GM19023 (cell line): ENCODE measurements at regions not wholly inside any gene's neighbourhood (a gene's known extent, or its start where the extent isn't known, plus 50 kb on each side); places are given as distances from the start of the nearest gene placed in this dataset.

ENCODE experiments used
- ATAC-seq: cut with Tn5 transposase; IDR thresholded peaks from one replicate; pipeline ENCODE4 v1.9.1; 2021; ENCODE audit warnings: mild to moderate bottlenecking, moderate library complexity; ENCODE audit not compliant: unreplicated experiment

DNA sequence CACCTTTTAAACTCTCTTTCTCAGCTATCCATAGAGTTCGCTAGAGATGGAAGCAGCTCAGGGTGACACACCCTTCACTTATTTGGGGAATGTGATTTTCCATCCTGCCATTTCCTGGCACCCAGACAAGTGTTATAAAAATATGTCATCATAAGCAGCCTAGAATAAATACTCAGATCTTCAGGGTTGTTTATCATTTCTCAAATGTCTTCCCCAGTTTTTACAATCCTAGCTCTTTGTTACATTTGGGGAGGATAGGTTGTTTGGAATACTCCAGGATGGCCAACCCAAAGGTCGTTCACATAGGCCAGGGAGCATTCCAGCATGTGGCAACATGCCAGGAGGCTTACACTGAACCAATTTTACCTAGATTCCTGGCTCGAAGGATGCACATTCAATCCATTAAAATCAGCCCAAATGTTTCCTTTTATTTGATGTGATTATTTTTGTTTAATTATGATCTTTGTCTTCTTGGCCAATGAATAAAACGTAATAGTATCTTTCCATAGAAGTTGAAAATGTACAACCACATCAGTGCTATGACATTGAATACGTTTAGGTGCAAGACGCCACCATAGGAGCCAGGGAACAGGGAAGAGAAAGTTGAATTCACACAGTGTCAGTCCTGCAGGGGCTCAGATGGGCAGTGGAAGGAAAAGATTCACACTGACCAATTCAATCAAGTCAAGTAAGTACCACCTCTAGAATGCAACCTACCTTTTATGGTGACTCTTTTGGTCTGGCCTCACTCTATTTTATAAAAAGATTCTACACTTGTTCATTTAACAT lies 537.7 kb upstream of the MDFIC2 start:
- no peak for ATAC-seq

DNA sequence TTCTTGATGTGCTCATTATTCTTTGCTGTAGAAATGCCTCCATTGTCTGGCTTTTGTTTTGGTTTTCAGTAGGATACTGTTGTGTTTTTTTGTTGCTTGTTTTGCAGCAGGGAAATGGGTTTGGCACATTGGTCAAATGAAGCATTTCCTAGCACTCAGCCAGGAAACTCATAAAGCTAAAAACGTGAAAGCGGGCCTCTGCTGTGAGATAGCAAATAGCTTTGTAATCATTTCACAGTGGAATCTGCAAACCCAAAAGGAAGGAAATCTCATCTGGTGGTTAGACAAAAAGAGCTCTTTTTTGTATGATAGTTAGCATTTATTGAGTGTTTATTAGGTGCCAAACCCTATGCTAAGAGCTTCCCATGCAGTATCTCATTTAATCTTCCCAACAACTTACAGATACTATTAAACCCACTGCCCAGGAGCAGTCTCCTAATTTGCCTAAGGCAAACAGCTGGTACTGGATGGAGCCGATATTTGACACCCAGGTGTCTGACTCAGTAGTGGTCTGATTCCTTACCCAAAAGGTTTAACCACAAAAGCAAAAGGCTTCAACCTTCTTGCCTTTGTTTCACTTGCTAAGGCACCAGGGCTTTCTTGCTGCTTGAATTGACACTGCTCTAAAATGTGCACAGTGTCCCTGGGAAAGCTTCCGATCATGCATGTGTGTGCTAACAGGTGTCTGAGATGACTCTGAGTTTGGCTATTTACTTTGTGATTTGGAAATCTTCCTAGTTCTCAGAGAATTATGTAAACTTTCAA lies 527.9 kb upstream of the MDFIC2 start:
- ATAC-seq = no peak

DNA sequence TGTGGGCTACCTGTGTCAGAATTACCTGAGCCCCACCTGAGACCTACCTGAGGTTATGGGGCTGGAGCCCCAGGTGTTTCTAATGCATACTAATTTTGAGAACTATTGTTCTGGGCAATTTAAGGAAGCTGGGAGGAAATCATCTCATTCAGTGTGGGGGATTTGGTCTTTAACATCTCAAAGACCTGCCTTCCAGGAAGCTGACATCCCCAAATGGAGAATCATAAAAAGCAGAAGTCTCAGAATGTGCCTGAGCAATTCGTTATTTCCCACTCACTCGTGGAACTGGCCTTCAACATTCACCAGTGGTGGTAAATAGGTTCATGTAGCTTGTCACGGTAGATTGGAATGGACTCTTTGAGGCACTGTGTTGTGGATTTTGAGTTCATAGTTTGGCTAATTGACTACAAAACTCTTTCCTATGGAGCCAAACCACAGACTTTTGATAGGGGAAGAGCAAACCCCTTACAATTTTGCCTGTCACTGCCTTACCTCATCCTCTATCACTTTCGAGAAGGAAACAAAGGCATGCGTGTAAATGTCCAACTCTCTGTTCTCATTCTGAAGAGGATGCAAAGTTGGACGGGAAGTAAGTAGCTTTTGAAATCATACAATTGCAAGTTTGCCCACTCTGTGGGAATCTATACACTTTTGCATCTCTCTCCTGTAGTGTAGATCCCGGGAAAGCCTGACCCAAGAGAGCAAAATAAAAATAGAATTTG lies 521.0 kb upstream of the MDFIC2 start:
- no peak for ATAC-seq

DNA sequence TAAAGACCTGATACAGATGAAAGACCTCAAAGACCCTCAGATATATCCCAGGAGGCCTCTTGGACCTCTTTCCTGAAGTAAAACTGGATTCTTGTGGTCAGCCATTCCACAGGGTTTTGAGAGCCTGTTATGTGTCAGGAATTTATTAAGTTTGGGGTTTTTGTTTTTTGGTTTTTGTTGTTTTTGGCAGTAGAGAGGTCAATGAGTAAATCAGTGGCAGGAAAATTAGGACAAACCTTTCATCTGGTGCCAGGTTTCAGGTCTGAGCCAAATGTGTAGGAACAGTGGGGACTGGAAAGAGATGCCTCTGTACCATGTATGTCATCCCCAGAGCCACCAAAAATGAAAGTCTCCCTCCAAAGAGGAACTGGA lies 520.4 kb upstream of the MDFIC2 start:
- no peak for ATAC-seq

DNA sequence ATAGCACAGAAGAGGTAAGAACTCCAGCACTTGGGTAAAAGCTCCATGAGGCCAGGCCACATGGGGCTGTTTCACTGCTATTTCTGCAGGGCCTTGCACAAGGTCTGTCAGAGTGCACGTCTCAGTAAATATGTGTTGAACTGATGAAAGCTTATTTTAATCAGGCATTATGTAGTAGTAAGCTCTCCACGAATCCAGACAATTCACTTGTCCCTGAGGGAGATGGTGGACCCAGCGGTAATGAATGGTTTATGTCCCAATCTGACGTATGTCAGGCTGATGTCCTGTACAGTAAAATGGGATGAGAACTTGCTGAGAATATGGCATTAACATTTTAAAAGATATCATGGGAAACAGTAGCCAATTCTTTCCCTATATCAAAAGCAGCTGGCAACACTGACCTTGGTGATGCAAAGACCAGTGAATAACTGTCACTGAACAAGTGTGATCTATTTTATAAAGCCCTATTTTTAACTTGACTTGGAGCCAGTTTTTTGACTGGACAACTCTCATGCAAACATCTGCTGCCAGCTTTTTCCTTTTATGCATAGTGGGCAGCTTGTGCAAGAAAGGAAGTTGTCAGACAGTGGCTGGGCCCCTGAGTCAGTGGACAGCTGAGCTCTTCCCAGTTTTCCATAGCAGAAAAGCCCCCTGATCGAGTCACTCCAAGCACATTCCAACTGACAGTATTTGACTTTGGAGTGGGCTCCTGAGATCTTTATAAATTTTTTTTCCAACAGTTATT lies 519.8 kb upstream of the MDFIC2 start:
- ATAC-seq = no peak

DNA sequence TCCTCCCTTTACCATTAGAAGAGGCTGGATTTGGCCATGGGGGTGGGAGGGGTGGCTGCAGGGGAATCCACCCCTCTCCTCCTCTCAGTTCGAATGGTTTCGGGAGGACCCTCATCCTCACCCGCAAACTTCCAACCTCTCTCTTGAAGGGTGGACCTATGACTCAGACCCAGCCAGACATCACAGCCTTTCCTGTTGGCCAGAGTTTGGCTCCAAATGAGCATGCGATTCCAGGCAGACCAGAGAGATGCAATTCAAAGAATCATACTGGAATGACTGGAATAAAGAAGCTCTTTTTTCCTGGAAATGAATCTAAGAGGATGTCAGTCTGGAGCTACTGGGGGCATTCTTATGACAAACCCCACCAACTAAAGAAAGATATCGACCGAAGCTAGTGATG lies 516.7 kb upstream of the MDFIC2 start:
- ATAC-seq = no peak

DNA sequence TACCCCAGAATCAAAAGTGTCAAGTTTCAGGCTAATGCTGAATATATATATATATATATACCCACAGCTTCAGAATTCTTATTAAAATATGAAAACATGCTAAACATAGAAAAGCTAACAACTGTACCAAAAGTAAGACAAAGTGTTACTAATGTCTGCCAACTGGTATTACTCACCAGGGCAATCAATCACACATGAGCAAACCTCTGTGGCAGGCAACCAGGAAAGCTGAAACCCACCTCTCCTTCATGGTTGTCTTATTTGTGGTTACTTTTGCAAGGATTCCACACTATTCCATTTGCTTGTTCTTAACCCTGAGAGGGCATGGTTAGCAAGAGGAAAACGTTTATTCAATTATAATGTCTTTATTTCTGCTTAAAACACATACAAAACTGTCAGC lies 512.3 kb upstream of the MDFIC2 start:
- no peak for ATAC-seq

DNA sequence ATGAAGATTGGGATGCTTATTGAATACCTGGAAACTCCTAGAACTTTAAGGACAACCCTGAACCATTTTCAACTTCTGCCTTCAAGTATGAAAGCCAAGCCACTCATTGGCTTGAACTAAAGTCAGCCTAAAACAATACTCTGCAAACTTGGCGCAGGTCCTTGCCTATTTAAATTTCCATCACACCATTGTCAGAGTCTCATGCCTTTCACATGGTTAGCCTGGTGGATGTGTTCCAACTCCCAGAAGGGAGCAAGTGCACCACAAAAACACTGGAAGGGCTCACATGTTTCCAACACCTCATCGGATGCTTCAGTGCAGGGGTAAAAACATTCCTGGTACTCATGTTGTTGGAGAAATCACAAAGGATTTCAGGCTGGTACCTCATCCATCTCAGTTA lies 511.6 kb upstream of the MDFIC2 start:
- no peak for ATAC-seq

DNA sequence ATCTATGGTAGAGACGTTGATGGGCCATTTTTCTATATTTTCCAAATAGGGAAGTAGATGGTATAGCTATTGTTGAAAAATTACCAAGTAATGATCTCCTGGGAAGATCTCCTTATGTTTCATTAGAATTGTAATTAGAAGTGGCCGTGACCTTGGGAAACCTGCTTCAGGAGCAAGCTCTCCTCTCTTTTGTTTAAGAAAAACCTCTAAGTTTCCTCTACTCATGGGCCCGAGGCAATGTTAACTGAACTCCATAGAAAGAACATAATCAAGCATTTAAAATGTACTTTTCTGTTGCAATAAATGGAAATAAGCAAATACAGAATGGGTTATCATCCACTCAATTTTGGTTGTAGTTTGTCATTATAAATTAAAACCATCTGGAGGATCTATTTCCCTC lies 511.2 kb upstream of the MDFIC2 start:
- no peak for ATAC-seq

DNA sequence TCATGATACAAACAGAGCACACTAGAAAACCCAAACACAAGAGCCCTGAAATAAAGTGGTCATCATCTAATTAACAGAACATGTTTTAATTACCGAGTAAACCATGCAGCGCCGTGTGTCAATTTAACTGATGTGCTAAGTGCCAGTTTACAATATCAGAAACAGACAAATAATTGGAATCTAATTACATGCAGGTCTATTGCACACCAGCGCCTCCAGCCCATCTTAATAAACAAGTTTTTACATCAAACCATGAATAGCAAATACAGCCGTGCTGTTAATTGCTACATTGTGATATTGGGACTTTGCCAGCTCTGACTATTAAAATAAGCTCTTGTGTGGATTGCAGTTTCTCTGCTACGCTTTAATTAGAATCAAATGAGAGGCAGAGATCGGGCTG lies 510.2 kb upstream of the MDFIC2 start:
- ATAC-seq = no peak

DNA sequence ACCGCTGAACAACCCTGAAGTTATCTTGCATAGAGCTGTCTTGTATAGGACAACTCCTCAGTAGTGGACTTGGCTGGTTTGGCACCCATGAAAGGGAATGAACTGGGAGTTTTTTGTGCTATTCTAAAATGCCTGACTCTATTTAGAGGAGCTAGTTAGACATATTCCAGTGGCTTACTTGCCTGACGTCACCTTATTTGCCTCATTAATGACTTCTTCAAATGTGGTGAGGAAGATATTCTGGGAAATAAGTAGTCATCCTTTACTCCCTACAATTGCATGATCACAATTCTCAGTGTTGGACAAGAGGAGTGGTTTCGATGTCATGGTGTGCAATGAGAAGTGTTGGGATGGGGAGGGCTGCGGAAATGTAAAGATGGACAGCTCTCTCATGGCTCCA lies 509.2 kb upstream of the MDFIC2 start:
- ATAC-seq = no peak

DNA sequence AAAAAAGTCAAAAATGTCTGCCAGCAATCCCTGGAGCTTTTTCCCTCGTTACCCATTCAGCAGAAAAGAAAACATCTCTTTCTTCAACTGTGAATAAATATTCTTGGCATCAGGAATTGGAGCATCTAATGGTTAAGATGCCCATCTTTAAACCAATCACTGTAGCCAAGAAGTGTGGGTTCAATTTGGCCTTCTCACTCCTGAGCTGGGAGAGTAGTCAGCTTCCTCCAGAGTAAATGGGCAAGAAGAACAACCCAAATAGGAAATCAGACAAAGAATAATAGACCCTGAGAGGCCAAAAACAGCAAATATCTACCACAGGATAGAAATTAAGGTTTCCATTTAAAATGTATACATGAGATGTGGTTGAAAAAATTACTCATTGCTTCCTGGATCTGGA lies 508.0 kb upstream of the MDFIC2 start:
- ATAC-seq = no peak

DNA sequence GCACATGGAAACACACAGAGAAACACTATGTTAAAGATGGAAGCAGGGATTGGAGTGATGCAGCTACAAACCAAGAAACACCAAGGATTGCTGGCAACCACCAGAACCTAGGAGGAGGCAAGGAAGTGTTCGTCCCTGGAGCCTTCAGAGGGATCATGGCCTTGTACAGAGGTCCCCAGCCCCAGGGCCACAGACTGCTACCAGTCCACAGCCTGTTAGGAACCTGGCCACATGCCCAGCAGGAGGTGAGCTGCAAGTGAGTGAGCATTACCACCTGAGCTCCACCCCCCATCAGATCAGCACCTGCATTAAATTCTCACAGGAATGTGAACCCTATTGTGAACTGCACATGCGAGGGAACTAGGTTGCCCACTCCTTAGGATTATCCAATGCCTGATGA lies 505.7 kb upstream of the MDFIC2 start:
- no peak for ATAC-seq

DNA sequence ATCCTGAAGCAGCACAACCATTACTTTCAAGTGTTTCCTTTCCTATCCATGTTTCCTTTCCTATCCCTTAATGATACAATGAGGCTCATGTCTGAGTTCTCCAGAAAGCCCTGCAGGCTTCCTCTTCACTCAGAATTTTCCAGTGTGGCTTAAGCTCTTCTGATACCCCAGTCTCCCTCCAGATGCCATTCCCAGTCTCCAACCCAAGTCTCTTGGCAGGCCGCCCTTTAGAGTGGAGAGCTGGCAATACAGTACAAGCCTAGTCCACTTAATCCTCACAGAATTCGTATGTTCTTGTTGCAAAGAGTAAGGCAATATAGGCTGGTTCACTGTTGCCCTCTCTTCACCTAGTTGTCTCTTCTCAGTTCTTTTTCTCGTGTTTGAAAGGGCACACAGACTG lies 503.9 kb upstream of the MDFIC2 start:
- ATAC-seq = no peak

DNA sequence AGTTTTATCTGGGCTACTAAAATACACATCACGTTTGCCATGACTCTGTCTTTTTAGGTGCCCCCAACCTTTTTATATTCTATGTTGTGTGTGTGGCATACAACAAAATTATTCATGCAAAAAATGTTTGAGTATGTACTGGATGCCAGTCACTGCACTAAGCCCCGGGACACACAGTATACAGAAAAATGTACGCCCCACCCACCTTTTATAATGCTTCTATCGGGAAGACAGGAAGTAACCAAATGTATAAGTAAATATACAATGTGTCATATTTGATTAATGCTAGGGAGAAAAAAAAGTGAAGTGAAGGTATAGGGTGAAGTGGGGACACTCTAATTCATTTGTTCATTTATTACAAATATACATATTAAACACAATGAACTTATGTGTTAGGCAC lies 503.4 kb upstream of the MDFIC2 start:
- ATAC-seq = no peak

DNA sequence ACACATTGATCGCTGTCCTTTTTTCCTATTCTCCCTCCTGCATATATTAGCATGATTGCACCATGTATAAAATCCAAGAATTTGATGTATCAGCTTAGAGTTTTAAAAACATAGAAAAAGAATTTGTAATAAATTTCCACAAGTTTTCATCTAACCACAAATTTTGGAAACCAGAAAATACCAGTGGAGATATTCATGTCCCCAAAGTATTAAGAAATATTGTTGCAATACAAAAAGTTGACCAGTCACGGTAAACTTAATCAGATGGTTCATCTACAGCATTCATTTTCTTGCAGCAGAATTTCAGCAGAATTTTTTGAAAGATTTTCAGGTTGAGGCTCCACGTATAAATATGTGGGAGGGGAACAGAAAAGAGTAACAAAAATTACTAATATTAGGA lies 500.9 kb upstream of the MDFIC2 start:
- ATAC-seq = no peak

DNA sequence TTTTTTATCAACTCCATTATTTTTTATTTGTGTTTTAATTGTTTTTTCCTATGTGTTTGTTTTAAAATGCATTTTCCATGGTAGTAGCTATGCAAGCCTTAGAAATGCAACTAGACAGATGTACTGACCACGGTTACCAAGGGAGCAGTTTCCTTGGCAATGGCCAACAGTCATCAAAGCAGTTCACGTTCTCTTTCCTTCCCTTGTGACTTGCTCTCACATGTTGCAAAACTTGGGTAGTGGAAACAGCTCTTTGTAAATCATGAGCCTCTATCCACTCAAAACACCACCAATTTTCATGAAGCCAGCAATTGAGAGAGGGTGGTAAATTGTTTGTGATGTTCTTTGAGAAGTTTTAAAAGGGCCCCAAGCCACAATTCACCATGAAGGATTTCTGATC lies 499.4 kb upstream of the MDFIC2 start:
- ATAC-seq = no peak

DNA sequence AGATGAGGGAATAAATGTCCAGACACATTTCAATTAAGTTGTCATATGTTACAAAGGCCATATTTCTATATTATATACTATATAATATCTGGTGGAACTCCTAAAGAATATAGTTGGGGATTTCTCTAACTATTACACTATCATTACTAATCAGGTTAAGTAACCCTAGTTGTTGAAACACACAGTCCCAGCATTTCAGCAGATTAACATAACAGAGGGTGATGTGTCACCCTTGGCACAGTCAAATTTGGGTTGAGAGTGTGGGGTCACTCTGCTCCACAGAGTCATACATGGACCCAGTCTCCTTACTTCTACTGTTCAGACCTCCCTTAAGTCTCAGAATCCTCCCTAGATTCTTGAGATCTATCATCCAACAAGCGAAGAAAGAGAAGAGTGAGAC lies 496.4 kb upstream of the MDFIC2 start:
- no peak for ATAC-seq

DNA sequence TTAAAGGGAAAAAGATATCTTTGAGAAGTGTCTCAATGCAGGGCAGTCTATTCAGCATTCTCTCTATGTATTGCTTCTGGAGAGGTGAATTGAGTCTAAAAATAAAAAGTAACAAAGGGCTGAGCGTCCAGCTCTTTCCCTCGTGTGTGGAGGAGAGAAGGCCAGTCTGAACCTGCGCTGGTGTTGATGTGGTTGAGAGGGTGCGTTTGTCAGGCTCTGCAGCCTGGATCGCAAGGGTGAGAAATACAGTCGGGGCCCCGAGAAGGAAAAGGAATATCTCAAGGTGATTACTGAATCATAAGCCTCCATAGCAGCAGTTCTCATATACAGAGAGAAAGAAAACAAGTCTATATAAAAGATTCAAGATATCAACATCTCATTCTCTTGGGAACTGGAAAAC lies 494.1 kb upstream of the MDFIC2 start:
- no peak for ATAC-seq

DNA sequence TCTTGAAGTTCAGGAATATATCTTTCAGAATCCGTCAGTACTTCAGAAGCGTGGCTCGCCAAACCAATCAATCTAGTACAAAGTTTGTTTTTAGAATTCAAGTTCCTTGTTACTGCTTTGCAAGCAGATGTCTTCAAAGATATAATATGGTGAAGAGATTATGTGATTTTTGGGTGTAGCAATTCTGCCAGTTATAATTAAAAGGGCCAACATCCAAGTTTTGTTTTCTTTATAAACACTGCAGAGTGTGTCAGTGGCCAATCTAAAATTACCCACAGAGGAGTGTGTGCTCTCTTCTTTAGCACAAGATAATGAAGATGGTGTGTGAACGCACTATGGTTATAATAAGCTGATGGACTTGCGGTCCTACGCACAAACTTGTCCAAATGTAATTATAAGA lies 493.6 kb upstream of the MDFIC2 start:
- no peak for ATAC-seq
